Activated CD4-positive, alpha-beta T cell treated with anti-CD3 and anti-CD28 coated beads, Interleukin-2, Interleukin-6, amounts not matched to agents 100 ng/mL and 50 ng/mL, durations not matched to agents 16 hours and 8 hours (primary cell): ENCODE measurements at regions not wholly inside any gene's neighbourhood (a gene's known extent, or its start where the extent isn't known, plus 50 kb on each side); places are given as distances from the start of the nearest gene placed in this dataset.
A peak's percentile ranks its signal among the peaks of the same experiment; 100 is the strongest.

ENCODE experiments used
- DNase-seq: peaks from one replicate; pipeline ENCODE4 v3.0.0-alpha.2; 2020

DNA sequence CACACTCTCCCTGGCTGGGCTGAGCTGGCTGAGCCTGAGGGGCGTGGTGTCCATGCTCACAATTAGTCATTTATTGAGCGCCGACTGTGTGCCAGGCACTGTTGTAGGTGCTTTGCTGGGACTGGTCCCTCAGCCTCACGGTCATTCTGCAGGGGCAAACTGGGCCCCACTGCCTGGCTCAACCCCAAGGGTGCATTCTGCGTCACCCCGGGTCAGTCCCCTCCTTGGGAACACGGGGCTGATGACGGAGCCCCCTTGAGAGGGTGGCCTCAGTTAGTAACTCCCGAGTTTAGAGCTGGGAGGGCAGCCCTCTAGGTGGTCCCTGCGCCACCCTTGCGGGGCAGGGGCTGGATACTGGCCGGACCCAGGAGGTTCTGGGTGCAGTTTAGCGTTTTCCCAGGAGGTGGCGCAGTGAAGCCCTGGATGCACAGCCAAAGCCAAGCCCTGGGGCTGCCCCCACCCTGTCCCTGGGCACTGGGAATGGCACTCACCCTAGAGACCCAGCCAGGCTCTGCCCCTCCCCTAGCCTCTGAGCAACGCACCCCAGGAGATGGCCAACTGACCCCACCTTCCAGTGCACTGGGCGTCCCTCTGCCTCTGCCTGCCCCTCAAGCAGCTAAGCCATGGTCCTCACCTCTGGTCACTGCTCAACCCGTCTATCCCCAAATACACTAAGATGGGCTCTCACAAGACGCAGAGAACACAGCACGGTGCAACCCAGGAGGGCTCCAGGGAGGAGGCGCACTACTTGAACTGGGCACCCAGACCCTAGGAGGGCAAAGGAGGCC lies 243.2 kb upstream of the GSE1 start:
- peak; percentile 47 for DNase-seq

DNA sequence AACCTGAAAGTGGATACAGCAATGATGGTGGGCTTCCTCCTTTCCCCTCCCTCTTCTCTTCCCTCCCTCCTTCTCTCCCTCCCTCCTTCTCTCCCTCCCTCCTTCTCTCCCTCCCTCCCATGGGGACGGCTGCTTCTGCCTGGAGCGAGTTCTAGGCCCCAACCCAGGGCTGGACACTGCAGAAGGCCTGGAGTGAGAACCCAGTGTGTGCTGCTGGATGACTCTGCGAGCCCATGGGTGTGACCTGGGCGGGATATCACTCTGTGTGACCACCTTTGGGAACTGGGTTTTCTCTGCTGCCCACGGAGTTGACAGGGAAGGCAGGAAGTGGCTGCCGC lies 242.6 kb upstream of the GSE1 start:
- DNase-seq, result no peak

- DNase-seq, result no peak
Measured at GRCh38 chr16:85370881-85371651, 242.1 kb upstream of the GSE1 start.

- no peak for DNase-seq
Measured at GRCh38 chr16:85371948-85372347, 241.2 kb upstream of the GSE1 start.

DNA sequence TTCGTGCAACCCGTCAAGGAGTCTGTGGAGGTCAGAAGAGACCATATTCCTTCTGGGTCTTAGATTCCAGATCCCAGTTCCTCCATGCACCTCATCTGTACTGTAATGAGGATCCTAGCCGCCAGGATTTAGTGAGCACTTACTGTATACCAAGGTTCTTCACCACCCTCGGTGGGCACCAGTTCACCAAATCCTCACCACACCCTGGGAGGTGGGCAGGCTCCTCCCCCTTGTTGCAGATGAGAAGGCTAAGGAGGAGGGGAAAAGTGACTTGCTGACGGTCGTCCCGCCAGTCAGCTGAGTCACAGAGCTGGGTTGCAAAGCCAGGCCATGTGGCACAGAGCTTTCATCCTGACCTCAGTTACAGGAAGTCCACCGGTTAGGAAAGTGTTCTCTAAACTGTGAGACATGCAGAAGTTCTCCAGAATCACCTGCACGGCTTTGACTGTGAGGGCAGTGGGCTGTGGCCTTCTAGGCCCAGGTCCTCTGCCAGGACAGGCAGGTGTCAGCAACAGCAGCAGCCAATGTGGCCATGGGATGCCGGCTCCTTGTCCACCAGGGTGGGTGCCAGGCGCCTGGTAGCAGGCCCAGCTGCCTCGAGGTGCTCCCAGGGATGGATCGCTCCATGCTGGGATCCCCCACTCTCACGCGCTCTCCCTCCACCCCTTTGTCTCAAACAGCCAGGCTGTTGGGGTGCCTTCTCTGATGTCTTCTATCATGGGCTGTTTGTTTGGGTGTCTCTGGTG lies 240.3 kb upstream of the GSE1 start:
- peak; percentile 48 for DNase-seq

DNA sequence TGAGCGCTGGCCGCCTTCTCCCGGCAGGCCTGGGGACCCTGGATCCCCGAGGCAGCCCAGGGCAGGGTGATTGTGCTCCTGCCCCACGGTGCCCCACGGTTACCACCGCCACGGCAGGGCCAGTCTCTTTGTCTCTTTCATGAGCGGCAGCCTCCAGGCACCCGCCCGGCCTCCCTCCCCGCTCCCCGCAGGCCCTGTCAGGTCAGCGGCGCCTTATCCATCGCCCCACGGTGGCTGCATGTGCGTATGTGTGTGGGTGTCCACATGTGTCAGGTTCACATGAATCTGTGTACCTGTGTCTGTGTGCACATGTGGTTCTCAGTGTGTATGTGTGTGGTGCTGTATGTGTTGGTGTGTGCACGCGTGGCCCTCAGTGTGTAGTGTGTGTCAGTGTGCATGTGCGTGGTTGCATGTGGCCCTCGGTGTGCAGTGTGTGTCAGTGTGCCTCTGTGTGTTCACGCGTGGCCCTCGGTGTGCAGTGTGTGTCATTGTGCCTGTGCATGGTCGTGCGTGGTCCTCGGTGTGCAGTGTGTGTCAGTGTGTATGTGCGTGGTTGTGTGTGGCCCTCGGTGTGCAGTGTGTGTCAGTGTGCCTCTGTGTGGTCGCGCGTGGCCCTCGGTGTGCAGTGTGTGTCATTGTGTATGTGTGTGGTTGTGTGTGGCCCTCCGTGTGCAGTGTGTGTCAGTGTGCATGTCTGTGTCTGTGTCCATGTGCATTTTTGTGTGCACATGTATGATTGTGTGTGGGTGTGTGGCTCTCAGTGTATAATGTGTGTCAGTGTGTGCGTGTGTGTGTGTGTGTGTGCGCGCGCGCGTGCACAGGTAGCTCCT lies 239.2 kb upstream of the GSE1 start:
- no peak for DNase-seq

- DNase-seq, result no peak
Measured at GRCh38 chr16:85374571-85374872, 238.6 kb upstream of the GSE1 start.

DNA sequence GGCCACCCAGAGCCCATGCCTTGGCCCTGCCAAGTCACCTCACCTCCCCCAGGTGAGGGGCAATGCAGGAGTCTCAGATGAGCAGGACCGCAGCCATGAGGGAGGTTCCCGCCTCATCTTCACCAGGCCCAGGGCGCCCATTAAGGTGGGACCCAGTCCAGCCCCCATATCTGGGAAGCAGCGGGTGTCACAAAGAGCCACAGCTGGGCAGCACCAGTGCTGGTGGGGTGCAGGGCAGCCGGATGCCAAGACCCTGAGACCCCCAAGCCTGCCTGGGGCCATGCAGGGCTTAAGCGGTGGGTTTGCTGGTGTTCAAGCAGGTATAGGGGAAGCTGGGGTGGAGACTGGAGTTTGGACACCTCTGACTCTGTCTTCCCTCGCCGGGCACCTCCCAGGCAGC lies 237.8 kb upstream of the GSE1 start:
- DNase-seq, result no peak

GRCh38 chr16:85376292-85377095 lies 236.6 kb upstream of the GSE1 start:
- DNase-seq, result no peak

- DNase-seq, result no peak
Measured at GRCh38 chr16:85377388-85378144, 235.6 kb upstream of the GSE1 start.

GRCh38 chr16:85378145-85379040 lies 234.7 kb upstream of the GSE1 start:
- DNase-seq, result no peak

- no peak for DNase-seq
Measured at GRCh38 chr16:85379041-85380001, 233.8 kb upstream of the GSE1 start.

- no peak for DNase-seq
Measured at GRCh38 chr16:85380002-85380395, 233.1 kb upstream of the GSE1 start.

GRCh38 chr16:85380905-85381737 lies 232.0 kb upstream of the GSE1 start:
- no peak for DNase-seq

DNA sequence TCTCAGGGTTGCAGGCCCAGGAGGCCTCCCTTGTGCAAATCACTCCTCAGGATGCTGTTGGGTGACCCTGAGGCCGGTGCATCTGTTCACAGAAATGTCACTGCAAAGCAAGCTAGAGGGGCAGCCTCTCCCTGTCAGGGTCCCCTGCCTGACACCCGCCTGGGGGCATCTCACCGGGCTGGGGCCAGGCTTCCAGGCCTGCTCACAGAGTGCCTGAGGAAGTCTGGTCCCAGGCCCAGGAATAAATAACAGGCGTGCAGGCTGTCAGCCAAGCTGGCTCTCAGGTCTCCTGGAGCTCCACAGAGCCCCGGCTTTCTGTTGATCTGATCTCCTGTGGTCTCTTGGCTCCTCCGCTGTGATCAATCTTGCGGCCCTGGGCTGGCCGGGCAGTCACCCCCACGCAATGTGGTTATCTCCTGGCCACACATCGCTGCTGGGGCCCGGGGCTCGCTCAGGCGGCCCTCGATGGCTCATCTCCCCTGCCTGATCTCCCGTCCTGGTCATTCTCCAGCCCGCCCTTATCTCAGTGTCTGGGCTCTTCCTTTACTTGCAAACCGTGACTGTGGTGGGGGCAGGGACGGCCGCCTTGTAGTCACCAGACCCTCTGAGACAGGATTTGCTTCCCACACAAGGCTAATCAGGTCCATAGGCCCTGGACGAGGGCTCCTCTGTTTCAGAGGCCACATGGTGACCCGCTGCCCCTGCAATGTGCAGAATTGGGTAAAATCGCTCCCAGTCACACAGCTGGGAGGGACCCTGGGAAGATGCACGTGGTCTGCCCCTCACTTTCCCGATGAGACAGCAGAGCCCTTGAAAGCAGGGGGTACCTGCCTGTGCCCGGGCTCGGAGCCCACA lies 231.2 kb upstream of the GSE1 start:
- no peak for DNase-seq

GRCh38 chr16:85382717-85383118 lies 230.4 kb upstream of the GSE1 start:
- DNase-seq, result no peak
